ENCODE measurements at regions not wholly inside any gene's neighbourhood (a gene's known extent, or its start where the extent isn't known, plus 50 kb on each side); places are given as distances from the start of the nearest gene placed in this dataset.

DNA sequence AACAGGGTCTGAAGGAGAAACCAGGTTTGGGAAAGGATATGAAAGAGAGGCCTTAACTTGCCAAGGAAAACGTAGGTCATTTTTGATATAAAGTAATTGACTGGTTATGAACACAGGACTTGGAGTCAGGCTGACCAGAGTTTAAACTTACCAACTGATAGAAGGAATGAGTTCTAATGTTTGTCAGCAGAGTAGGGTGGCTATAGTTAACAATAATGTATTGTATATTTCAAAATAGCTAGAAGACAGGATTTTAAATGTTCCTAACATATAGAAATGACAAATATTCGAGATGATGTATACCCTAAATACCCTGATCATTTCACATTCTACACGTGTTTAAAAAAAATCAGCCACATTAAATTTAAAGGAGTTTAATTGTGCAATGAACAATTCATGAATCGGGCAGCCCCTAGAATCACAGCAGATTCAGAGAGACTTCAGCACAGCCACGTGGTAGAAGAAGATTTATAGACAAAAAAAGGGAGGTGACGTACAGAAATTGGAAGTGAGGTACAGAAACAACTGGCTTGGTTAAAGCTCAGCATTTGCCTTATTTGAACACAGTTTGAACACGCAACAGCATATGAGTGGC is 52.5 kb upstream of the PLEKHG7 start:
- Mint-ChIP-seq H3K4me3 (ENCODE audit: unreplicated experiment) (no peak overlapping the region), H3K36me3 (ENCODE audit: insufficient read depth, unreplicated experiment) (no peaks in the 10 kb centered on the region), H3K27ac (ENCODE audit: low read depth, unreplicated experiment) (no peak overlapping the region), H3K27me3 (ENCODE audit: insufficient read depth, unreplicated experiment) (no peaks in the 10 kb centered on the region), H3K9me3 (ENCODE audit: unreplicated experiment) (no peaks in the 10 kb centered on the region), H3K4me1 (ENCODE audit: insufficient read depth, unreplicated experiment) (peaks cover 17% of the 10 kb centered on the region)
- no peak for DNase-seq (ENCODE audit: unreplicated experiment)
- intact Hi-C loops (cut with micrococcal nuclease): loop anchor here (1.0 to 10.0 kb wide), 8 partner anchors 42 to 1288 kb away; partner anchors contain the start of gene BTG1
- BruUV-seq (replicated peaks): no TSS peak
- ChIA-PET CTCF (interaction anchor here (0.6 to 3.4 kb wide), 22 partner anchors 9 to 1268 kb away, joined by 3 to 19 read pairs (median 4); no protein-coding TSS in a partner anchor), POLR2A (interaction anchor here (0.6 to 2.5 kb wide), 7 partner anchors 26 to 1289 kb away, joined by 3 to 9 read pairs (median 5); partner anchors contain the start of gene BTG1)
- TF ChIP-seq, protein P1, sequence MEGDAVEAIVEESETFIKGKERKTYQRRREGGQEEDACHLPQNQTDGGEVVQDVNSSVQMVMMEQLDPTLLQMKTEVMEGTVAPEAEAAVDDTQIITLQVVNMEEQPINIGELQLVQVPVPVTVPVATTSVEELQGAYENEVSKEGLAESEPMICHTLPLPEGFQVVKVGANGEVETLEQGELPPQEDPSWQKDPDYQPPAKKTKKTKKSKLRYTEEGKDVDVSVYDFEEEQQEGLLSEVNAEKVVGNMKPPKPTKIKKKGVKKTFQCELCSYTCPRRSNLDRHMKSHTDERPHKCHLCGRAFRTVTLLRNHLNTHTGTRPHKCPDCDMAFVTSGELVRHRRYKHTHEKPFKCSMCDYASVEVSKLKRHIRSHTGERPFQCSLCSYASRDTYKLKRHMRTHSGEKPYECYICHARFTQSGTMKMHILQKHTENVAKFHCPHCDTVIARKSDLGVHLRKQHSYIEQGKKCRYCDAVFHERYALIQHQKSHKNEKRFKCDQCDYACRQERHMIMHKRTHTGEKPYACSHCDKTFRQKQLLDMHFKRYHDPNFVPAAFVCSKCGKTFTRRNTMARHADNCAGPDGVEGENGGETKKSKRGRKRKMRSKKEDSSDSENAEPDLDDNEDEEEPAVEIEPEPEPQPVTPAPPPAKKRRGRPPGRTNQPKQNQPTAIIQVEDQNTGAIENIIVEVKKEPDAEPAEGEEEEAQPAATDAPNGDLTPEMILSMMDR (IDR thresholded peaks at IDR 0.05; ENCODE audit: unreplicated experiment): no peak

DNA sequence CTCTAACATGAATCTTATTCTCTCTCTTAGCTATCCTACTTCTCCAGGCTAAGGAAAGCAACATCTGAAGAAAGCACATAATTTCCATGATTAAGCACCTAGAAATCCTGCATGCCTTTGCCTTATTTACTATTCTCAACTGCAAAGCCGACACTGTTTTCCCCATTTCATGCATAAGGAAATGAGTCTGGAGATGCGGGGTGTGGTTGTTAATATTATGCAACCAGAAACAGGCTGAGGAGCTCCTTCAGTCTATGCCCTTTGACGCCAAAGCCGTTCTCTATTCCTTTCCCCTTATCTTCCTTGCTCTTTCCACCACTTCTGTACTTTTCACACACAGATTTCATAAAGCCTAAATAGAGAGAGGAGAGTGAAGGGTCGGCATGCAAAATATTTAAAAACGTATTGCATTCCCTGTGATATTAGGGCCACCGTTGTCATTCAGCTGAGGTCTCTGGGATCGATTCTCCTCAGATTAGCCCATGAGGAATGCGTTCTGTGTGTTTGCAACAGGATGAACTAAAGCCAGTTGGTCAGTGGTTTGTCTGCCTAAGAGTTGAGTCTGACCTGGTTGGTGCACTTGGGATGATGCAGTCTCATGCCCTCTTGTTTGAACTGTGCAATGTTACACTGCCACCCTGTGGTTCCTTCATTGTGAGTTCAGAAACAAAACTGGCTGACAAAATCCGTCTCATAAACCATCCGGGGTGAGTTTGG is 53.1 kb upstream of the PLEKHG7 start:
- intact Hi-C loops (cut with micrococcal nuclease): loop anchor here (1.0 to 10.0 kb wide), 8 partner anchors 41 to 1287 kb away; partner anchors contain the start of gene BTG1
- POLR2A ChIA-PET: interaction anchor here (0.6 to 2.5 kb wide), 10 partner anchors 25 to 1288 kb away, joined by 3 to 9 read pairs (median 4); partner anchors contain the start of gene BTG1

DNA sequence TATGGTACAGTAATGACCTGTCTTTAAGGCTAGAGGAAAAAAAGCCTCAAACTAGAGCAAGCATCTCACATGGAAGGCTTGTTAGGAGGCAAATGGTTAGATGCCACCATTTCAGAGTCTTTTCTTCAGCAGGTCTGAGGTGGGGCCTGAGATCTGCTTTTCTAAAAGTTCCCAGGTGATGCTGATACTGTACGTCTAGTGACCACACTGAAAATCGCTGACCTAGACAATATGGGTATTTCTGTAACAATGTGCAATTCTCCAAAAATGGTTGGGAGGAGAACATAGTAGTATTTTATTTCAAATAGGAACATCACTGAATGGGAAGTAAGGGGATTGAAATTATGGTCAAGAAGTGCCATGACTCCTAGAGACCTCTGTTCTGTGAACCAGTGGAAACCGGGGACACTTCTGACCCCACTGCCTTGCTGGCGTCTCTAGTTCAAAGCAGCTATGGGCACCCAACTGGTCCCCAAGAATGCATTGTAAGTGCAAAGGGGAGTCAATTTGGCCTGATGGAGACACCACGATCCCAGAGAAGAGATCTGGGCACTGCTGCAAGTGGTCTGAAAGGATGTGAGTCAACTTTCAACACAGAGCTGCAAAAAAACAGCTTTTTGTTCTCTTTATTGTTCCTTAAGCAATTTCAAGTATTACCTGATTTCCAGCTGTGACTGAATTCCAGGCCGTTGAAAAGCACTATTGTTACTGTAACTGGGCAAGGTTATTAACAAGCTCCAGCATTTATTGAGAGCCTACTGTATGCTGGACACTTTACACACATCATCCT is 54.4 kb upstream of the PLEKHG7 start:
- peak; percentile 1 for DNase-seq (ENCODE audit: unreplicated experiment)

More for the DNA sequence above, 53.1 kb upstream of the PLEKHG7 start:
- no peak overlapping the region for H3K27ac Mint-ChIP-seq (ENCODE audit: low read depth, unreplicated experiment)
- no peaks in the 10 kb centered on the region for H3K36me3 Mint-ChIP-seq (ENCODE audit: insufficient read depth, unreplicated experiment)
- peak; percentile 88 for DNase-seq (ENCODE audit: unreplicated experiment)
- H3K9me3 Mint-ChIP-seq (ENCODE audit: unreplicated experiment): no peaks in the 10 kb centered on the region
- CTCF ChIA-PET: interaction anchor here (0.6 to 3.4 kb wide), 39 partner anchors 10 to 1638 kb away, joined by 3 to 19 read pairs (median 4); no protein-coding TSS in a partner anchor
- H3K4me1 Mint-ChIP-seq (ENCODE audit: insufficient read depth, unreplicated experiment): peaks cover 17% of the 10 kb centered on the region
- no peaks in the 10 kb centered on the region for H3K27me3 Mint-ChIP-seq (ENCODE audit: insufficient read depth, unreplicated experiment)
- TF ChIP-seq, protein P1 (IDR thresholded peaks at IDR 0.05; ENCODE audit: unreplicated experiment): peak; percentile 67
- BruUV-seq (replicated peaks): no TSS peak
- peak overlapping the region; percentile 49 for H3K4me3 Mint-ChIP-seq (ENCODE audit: unreplicated experiment)

More for the DNA sequence above, 54.4 kb upstream of the PLEKHG7 start:
- Mint-ChIP-seq H3K4me1 (ENCODE audit: insufficient read depth, unreplicated experiment) (peaks cover 17% of the 10 kb centered on the region), H3K9me3 (ENCODE audit: unreplicated experiment) (no peaks in the 10 kb centered on the region), H3K27ac (ENCODE audit: low read depth, unreplicated experiment) (no peak overlapping the region), H3K36me3 (ENCODE audit: insufficient read depth, unreplicated experiment) (no peaks in the 10 kb centered on the region), H3K27me3 (ENCODE audit: insufficient read depth, unreplicated experiment) (no peaks in the 10 kb centered on the region), H3K4me3 (ENCODE audit: unreplicated experiment) (no peak overlapping the region)
- TF ChIP-seq, protein P1 (IDR thresholded peaks at IDR 0.05; ENCODE audit: unreplicated experiment): no peak
- CTCF ChIA-PET: interaction anchor here (0.6 to 3.4 kb wide), 17 partner anchors 11 to 1287 kb away, joined by 3 to 19 read pairs (median 5); no protein-coding TSS in a partner anchor
- BruUV-seq (replicated peaks): no TSS peak
- POLR2A ChIA-PET: interaction anchor here (0.9 to 2.5 kb wide), 6 partner anchors 24 to 1267 kb away, joined by 3 to 9 read pairs (median 6); partner anchors contain the start of gene BTG1
- intact Hi-C loops (cut with micrococcal nuclease): no loop called here

All from MCF 10A (cell line).